ENCODE measurements at regions not wholly inside any gene's neighbourhood (a gene's known extent, or its start where the extent isn't known, plus 50 kb on each side); places are given as distances from the start of the nearest gene placed in this dataset.

GRCh38 chr2:16250056-16250425 is 309.7 kb downstream of the MYCN start:
- no peaks in the 10 kb centered on the region for H4K20me1 ChIP-seq (replicated peaks in 1 of 2; ENCODE audit: control insufficient read depth in 1 of 2, insufficient read depth in 2 of 2, low read length in 2 of 2)
- H2BK5ac ChIP-seq (ENCODE audit: low read depth, low read length), result no peak overlapping the region; the same call in 1 of the 2 replicates
- H2BK12ac ChIP-seq (ENCODE audit: low read depth, low read length), result no peak overlapping the region; the same call in 1 of the 2 replicates
- no peak overlapping the region for H3K14ac ChIP-seq (ENCODE audit: insufficient read length)
- H3K27ac ChIP-seq (ENCODE audit: low read depth, low read length), result no peak overlapping the region
- H3K18ac ChIP-seq (ENCODE audit: extremely low read depth, low read length), result no peak overlapping the region
- H4K5ac ChIP-seq (ENCODE audit: insufficient read length, low read depth, low read length), result no peak overlapping the region
- no peak overlapping the region for H2AK5ac ChIP-seq (ENCODE audit: low read depth, low read length)
- ChIA-PET CTCF (ENCODE audit: partially characterized antibody) (interaction anchor here (1.1 to 1.5 kb wide), 4 partner anchors 14 to 32 kb away, joined by 3 to 5 read pairs (median 4); no protein-coding TSS in a partner anchor), POLR2A (ENCODE audit: partially characterized antibody) (no interaction called here)
- FAIRE-seq, result no peak
- 0 out of 2 replicates have a peak overlapping the region, but pooled peaks have one; percentile 15 for H2BK20ac ChIP-seq (ENCODE audit: low read length)
- H3K9me3 ChIP-seq (ENCODE audit: insufficient read depth in 2 of 2, low read depth in 1 of 2, low read length in 1 of 2), result 0 out of 4 replicates have a peak, but pooled peaks cover 0 to 6% of the 10 kb centered on the region in 2 experiments
- H4K91ac ChIP-seq (replicated peaks; ENCODE audit: insufficient read length, low read length), result no peak overlapping the region
- no peak for DNase-seq (ENCODE audit: low read depth in 1 of 2, low spot score in 2 of 2)
- WGBS, 2 experiments (ENCODE audit: extremely low coverage in 1 of 2, insufficient coverage in 1 of 2, insufficient read length in 1 of 2, insufficient replicate concordance in 2 of 2, low coverage in 1 of 2, low lambda C conversion rate in 2 of 2, missing lambda C conversion rate in 1 of 2), result 100% methylated on average over 1 of the region's 1 CpG; no CpG with 5 or more reads in 1 of the 2 experiments
- no peak overlapping the region for H3K56ac ChIP-seq (replicated peaks; ENCODE audit: insufficient read length, low read depth, low read length)
- H3K79me2 ChIP-seq (ENCODE audit: control insufficient read depth in 1 of 2, insufficient read depth in 2 of 2, low read length in 2 of 2), result no peaks in the 10 kb centered on the region
- no peak overlapping the region for H2BK120ac ChIP-seq (replicated peaks; ENCODE audit: low read depth, low read length)
- H3K4ac ChIP-seq (replicated peaks; ENCODE audit: insufficient read length, low read depth, low read length), result no peak overlapping the region
- no peaks in the 10 kb centered on the region for H3K36me3 ChIP-seq (ENCODE audit: control insufficient read depth in 2 of 4, insufficient read depth in 4 of 4, low read length in 3 of 4)
- H3K9ac ChIP-seq (replicated peaks in 1 of 4; ENCODE audit: extremely low read depth in 1 of 4, low read depth in 3 of 4, low read length in 3 of 4), result no peak overlapping the region
- H3K27me3 ChIP-seq (replicated peaks in 1 of 4; ENCODE audit: control insufficient read depth in 3 of 4, extremely low read depth in 1 of 4, insufficient read depth in 3 of 4, low read length in 3 of 4), result no peaks in the 10 kb centered on the region
- H3K4me2 ChIP-seq (ENCODE audit: insufficient read depth in 1 of 2, low read depth in 2 of 2, low read length in 2 of 2), result no peak overlapping the region
- H2AFZ ChIP-seq (ENCODE audit: low read length), result no peak overlapping the region
- H3K79me1 ChIP-seq (ENCODE audit: low read depth, low read length), result no peaks in the 10 kb centered on the region
- H3K4me3 ChIP-seq (ENCODE audit: extremely low read depth in 1 of 4, insufficient read depth in 2 of 4, low read depth in 3 of 4, low read length in 4 of 4), result no peak overlapping the region
- peaks cover 0 to 11% (median 8%) of the 10 kb centered on the region in 4 experiments; a peak in 5 of 7 replicates for H3K4me1 ChIP-seq (replicated peaks in 1 of 4; ENCODE audit: control insufficient read depth in 3 of 4, insufficient read depth in 4 of 4, low read length in 3 of 4)
- H2BK15ac ChIP-seq (ENCODE audit: low read length), result peak overlapping the region; percentile 73; the same call in 1 of the 2 replicates
- no peaks in the 10 kb centered on the region; the same call in 1 of the 2 replicates for H3K23me2 ChIP-seq (ENCODE audit: low read depth, low read length)
- no peak overlapping the region for H4K8ac ChIP-seq (ENCODE audit: extremely low read depth, insufficient read depth, low read length)
- H3K23ac ChIP-seq (ENCODE audit: insufficient read length), result no peak overlapping the region
- no peak for TF ChIP-seq SUZ12 (IDR thresholded peaks at IDR 0.05; ENCODE audit: low read length)

Data from H1 (cell line).